GM12801 (cell line): ENCODE measurements at regions not wholly inside any gene's neighbourhood (a gene's known extent, or its start where the extent isn't known, plus 50 kb on each side); places are given as distances from the start of the nearest gene placed in this dataset.

Experiments used
- CTCF ChIP-seq: IDR thresholded peaks from one replicate; pipeline ENCODE4 v1.5.1; 2011; ENCODE audit warnings: control low read depth; ENCODE audit not compliant: insufficient read length; ENCODE audit errors: extremely low read depth

- no peak for TF ChIP-seq CTCF
Observed at GRCh38 chr21:27837936-27838335, 871.0 kb upstream of the ADAMTS5 start.

GRCh38 chr21:27833298-27833697, 866.4 kb upstream of the ADAMTS5 start:
- TF ChIP-seq CTCF, result no peak

- TF ChIP-seq CTCF, result no peak
Observed at GRCh38 chr21:27831816-27832569, 865.1 kb upstream of the ADAMTS5 start.

- no peak for TF ChIP-seq CTCF
Observed at GRCh38 chr21:27831177-27831576, 864.3 kb upstream of the ADAMTS5 start.

- no peak for TF ChIP-seq CTCF
Observed at GRCh38 chr21:27827972-27828371, 861.1 kb upstream of the ADAMTS5 start.

- no peak for TF ChIP-seq CTCF
Observed at GRCh38 chr21:27825035-27825434, 858.1 kb upstream of the ADAMTS5 start.

- TF ChIP-seq CTCF, result no peak
Observed at GRCh38 chr21:27823652-27824201, 856.8 kb upstream of the ADAMTS5 start.
